Dendritic cell treated with granulocyte-macrophage colony-stimulating factor and Interleukin-4, amounts not matched to agents 40 ng/mL and 50 ng/mL, for 4 days (primary cell): ENCODE measurements at regions not wholly inside any gene's neighbourhood (a gene's known extent, or its start where the extent isn't known, plus 50 kb on each side); places are given as distances from the start of the nearest gene placed in this dataset.

Experiments used
- H3K27ac Mint-ChIP-seq: one replicate; pipeline ENCODE4 v1.8.0; 2022; ENCODE audit warnings: mild to moderate bottlenecking, mixed read lengths
- H3K27me3 Mint-ChIP-seq: one replicate; pipeline ENCODE4 v1.8.0; 2022; ENCODE audit warnings: mild to moderate bottlenecking, mixed read lengths
- H3K36me3 Mint-ChIP-seq: one replicate; pipeline ENCODE4 v1.8.0; 2022; ENCODE audit warnings: low read depth, mixed read lengths
- H3K4me1 Mint-ChIP-seq: one replicate; pipeline ENCODE4 v1.8.0; 2022; ENCODE audit warnings: low read depth, mixed read lengths
- H3K4me3 Mint-ChIP-seq: one replicate; pipeline ENCODE4 v1.8.0; 2022; ENCODE audit warnings: mild to moderate bottlenecking, moderate library complexity, mixed read lengths
- H3K9me3 Mint-ChIP-seq: one replicate; pipeline ENCODE4 v1.8.0; 2022; ENCODE audit warnings: mixed read lengths
- intact Hi-C: fragments of 100-400 bp; cut with micrococcal nuclease; formaldehyde crosslinking; loops from one replicate; pipeline ENCODE4 v1.15.0; 2022

GRCh38 chr3:166191411-166191810, 354.2 kb upstream of the BCHE start:
- H3K36me3 Mint-ChIP-seq = no peaks in the 10 kb centered on the region
- no peak overlapping the region for H3K4me3 Mint-ChIP-seq
- no peaks in the 10 kb centered on the region for H3K27me3 Mint-ChIP-seq
- H3K9me3 Mint-ChIP-seq = peaks cover 1% of the 10 kb centered on the region
- H3K27ac Mint-ChIP-seq = no peak overlapping the region
- intact Hi-C loops = no loop called here
- no peaks in the 10 kb centered on the region for H3K4me1 Mint-ChIP-seq

DNA sequence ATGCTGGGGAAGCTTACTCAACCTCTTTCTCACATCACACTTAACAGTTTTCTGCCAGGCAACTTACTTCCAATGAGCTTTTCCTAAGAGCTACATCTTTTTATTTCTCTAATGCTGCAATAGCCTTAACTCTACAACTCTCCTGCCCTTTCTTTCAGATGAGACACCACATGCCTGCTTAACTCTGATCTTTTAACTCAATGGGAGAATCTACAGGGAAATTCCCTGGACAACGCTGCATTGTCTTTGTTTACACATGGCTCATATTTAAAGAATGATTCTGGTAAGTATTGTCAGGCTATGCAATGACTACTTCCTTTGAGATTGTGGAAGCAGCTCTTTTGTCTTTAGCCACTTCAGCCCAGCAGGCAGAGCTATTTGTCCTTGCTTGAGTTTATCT, 353.1 kb upstream of the BCHE start:
- no peaks in the 10 kb centered on the region for H3K4me1 Mint-ChIP-seq

DNA sequence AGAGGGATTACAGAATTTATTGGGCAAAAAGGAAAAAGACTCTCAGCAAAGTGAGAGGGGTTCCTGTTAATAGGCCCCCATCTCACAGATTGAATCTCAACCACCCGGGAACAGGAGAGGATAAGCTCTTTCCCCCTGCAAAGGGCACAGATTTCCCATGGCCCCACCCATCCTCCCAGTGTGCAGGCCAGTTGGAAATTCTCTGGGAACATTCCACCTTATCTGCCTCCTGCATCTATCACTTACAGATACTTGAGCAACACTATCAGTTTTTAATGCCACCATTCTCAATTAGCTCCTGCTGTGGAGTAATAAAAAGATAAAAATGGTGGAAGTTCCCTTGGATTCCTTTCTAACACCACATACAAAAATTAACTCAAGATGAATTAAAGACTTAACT, 350.0 kb upstream of the BCHE start:
- intact Hi-C loops = no loop called here
- H3K27ac Mint-ChIP-seq = no peak overlapping the region

More for the DNA sequence above, 353.1 kb upstream of the BCHE start:
- H3K4me3 Mint-ChIP-seq = no peak overlapping the region
- H3K36me3 Mint-ChIP-seq = no peaks in the 10 kb centered on the region
- no peak overlapping the region for H3K27ac Mint-ChIP-seq
- H3K27me3 Mint-ChIP-seq = no peaks in the 10 kb centered on the region
- H3K9me3 Mint-ChIP-seq = peaks cover 11% of the 10 kb centered on the region
- intact Hi-C loops = no loop called here

DNA sequence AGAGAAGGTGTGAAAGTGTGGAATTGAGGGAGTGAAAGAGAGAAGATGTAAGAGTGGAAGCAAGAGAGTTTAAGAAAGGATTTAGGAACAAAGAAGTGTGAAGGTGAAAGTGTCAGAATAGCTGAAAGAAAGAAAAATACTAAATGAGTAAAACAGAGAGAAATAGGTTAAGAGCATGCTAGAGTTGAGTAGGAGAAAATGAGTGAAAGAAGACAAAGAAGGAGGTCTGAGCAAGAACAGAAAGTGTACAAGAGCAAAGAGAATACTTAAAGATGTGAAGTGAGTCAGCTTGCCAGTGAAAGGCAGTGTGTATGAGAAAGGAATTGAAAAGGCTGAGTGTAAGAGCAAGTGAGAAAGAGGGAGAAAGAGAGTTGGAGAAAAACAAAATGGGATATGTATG, 348.8 kb upstream of the BCHE start:
- Mint-ChIP-seq H3K27ac (no peak overlapping the region), H3K9me3 (peaks cover 11% of the 10 kb centered on the region), H3K27me3 (no peaks in the 10 kb centered on the region), H3K4me1 (no peaks in the 10 kb centered on the region), H3K36me3 (no peaks in the 10 kb centered on the region), H3K4me3 (no peak overlapping the region)
- intact Hi-C loops = no loop called here

More for the DNA sequence above, 350.0 kb upstream of the BCHE start:
- no peak overlapping the region for H3K4me3 Mint-ChIP-seq
- peaks cover 11% of the 10 kb centered on the region for H3K9me3 Mint-ChIP-seq
- H3K4me1 Mint-ChIP-seq = no peaks in the 10 kb centered on the region
- H3K36me3 Mint-ChIP-seq = no peaks in the 10 kb centered on the region
- no peaks in the 10 kb centered on the region for H3K27me3 Mint-ChIP-seq

DNA sequence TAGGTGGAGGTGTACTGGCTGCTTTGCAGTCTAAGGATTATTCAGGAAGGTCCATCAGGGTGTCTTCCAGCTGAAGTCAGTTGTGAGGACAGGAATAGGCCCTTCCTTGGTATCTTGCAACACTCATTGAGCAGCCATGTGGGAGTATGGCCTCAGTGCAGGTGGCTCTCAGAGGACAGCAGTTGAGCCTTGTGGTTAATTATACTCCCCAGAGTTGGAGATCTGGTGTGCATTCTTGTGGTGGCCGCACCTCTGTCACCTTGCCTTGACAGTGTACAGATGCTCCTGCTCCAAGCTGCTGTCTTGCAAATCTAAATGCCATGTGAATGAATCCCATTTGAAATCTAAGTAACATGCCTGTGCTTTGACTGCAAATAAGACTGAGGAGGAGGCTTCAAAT, 339.9 kb upstream of the BCHE start:
- Mint-ChIP-seq H3K27ac (no peak overlapping the region), H3K36me3 (no peaks in the 10 kb centered on the region), H3K4me1 (no peaks in the 10 kb centered on the region), H3K27me3 (no peaks in the 10 kb centered on the region), H3K9me3 (peaks cover 21% of the 10 kb centered on the region), H3K4me3 (no peak overlapping the region)
- intact Hi-C loops = no loop called here

- Mint-ChIP-seq H3K36me3 (no peaks in the 10 kb centered on the region), H3K4me3 (no peak overlapping the region), H3K4me1 (no peaks in the 10 kb centered on the region), H3K27ac (no peak overlapping the region), H3K9me3 (peaks cover 16% of the 10 kb centered on the region), H3K27me3 (no peaks in the 10 kb centered on the region)
- intact Hi-C loops = no loop called here
Measured at GRCh38 chr3:166171695-166172094, 334.5 kb upstream of the BCHE start.

DNA sequence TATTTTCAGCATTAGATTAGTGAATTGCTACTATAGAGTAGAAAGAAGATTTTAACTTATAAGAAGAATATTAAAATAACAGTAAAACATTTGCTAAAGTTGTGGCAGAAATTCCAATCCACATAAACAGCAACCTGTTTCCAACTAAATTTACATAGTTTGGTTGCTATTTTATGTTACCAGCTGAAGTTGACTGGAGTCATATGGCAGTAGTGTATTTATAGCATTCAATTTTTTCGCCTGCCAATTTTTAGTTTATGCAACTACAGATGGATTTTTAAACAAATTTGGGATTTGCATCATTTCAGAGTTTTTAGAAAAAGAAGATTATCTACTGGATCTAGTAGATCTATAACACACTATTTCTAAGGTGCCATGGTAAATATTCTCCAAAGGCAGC, 332.5 kb upstream of the BCHE start:
- Mint-ChIP-seq H3K4me1 (no peaks in the 10 kb centered on the region), H3K27me3 (no peaks in the 10 kb centered on the region), H3K27ac (no peak overlapping the region), H3K4me3 (no peak overlapping the region), H3K9me3 (peaks cover 18% of the 10 kb centered on the region), H3K36me3 (no peaks in the 10 kb centered on the region)
- intact Hi-C loops = no loop called here

- intact Hi-C loops = no loop called here
- H3K27ac Mint-ChIP-seq = no peak overlapping the region
- H3K4me3 Mint-ChIP-seq = no peak overlapping the region
- peaks cover 27% of the 10 kb centered on the region for H3K9me3 Mint-ChIP-seq
- no peaks in the 10 kb centered on the region for H3K27me3 Mint-ChIP-seq
- H3K4me1 Mint-ChIP-seq = no peaks in the 10 kb centered on the region
- no peaks in the 10 kb centered on the region for H3K36me3 Mint-ChIP-seq
Measured at GRCh38 chr3:166127969-166128368, 290.7 kb upstream of the BCHE start.

GRCh38 chr3:166125179-166125578, 288.0 kb upstream of the BCHE start:
- Mint-ChIP-seq H3K9me3 (peaks cover 17% of the 10 kb centered on the region), H3K4me3 (no peak overlapping the region), H3K27ac (no peak overlapping the region), H3K36me3 (no peaks in the 10 kb centered on the region), H3K27me3 (no peaks in the 10 kb centered on the region), H3K4me1 (no peaks in the 10 kb centered on the region)
- intact Hi-C loops = no loop called here

- no peak overlapping the region for H3K27ac Mint-ChIP-seq
- H3K9me3 Mint-ChIP-seq = peaks cover 17% of the 10 kb centered on the region
- no peaks in the 10 kb centered on the region for H3K36me3 Mint-ChIP-seq
- intact Hi-C loops = no loop called here
- no peak overlapping the region for H3K4me3 Mint-ChIP-seq
- no peaks in the 10 kb centered on the region for H3K27me3 Mint-ChIP-seq
- no peaks in the 10 kb centered on the region for H3K4me1 Mint-ChIP-seq
Measured at GRCh38 chr3:166123576-166123975, 286.4 kb upstream of the BCHE start.

DNA sequence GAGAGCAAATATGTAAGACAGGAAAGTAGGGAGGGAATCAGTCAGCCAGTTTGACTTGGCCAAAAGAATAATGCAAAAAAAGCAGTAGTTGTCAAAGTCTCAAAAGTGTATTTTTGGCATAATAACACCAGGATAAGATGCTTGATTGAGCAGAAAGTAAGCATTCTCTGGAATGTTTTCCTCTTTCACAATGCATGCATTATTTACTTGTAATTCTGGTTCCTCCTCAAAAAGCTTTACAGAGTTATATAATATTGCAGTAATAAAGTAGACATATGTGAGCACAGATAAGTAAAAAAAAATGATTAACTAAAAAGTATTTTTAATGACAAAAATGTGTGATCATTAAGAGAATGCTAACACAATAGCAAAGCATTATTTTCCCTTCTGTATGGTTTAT, 285.9 kb upstream of the BCHE start:
- no peak overlapping the region for H3K27ac Mint-ChIP-seq
- H3K9me3 Mint-ChIP-seq = peaks cover 21% of the 10 kb centered on the region
- H3K4me1 Mint-ChIP-seq = no peaks in the 10 kb centered on the region
- intact Hi-C loops = no loop called here
- H3K27me3 Mint-ChIP-seq = no peaks in the 10 kb centered on the region
- H3K36me3 Mint-ChIP-seq = no peaks in the 10 kb centered on the region
- H3K4me3 Mint-ChIP-seq = no peak overlapping the region

- intact Hi-C loops = no loop called here
Measured at GRCh38 chr3:166118049-166118448, 280.8 kb upstream of the BCHE start.

DNA sequence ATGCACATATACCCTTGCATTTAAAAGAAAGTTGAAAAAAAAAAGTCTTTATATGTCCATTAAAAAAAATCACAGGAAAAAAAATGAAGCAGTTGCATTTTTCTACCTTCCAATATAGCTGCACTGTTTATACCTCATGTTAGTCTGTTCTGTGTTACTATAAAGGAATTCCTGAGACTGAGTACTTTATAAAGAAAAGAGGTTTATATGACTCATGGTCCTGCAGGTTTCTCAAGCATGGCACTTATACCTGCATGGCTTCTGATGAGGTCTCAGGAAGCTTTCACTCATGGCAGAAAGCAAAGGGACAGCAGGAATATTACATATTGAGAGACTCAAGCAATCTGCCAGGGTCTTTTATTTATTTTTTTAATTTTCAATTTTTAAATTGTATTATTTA, 277.2 kb upstream of the BCHE start:
- no peaks in the 10 kb centered on the region for H3K4me1 Mint-ChIP-seq
- intact Hi-C loops = no loop called here
- no peaks in the 10 kb centered on the region for H3K27me3 Mint-ChIP-seq

More at GRCh38 chr3:166118049-166118448, 280.8 kb upstream of the BCHE start:
- no peaks in the 10 kb centered on the region for H3K4me1 Mint-ChIP-seq
- H3K9me3 Mint-ChIP-seq = peaks cover 8% of the 10 kb centered on the region
- H3K27ac Mint-ChIP-seq = no peak overlapping the region
- no peaks in the 10 kb centered on the region for H3K27me3 Mint-ChIP-seq
- H3K36me3 Mint-ChIP-seq = no peaks in the 10 kb centered on the region
- no peak overlapping the region for H3K4me3 Mint-ChIP-seq

GRCh38 chr3:166111562-166111961, 274.3 kb upstream of the BCHE start:
- Mint-ChIP-seq H3K4me1 (no peaks in the 10 kb centered on the region), H3K27ac (no peak overlapping the region), H3K9me3 (no peaks in the 10 kb centered on the region), H3K27me3 (no peaks in the 10 kb centered on the region), H3K36me3 (no peaks in the 10 kb centered on the region), H3K4me3 (no peak overlapping the region)
- intact Hi-C loops = no loop called here

More for the DNA sequence above, 277.2 kb upstream of the BCHE start:
- Mint-ChIP-seq H3K27ac (no peak overlapping the region), H3K9me3 (peaks cover 8% of the 10 kb centered on the region), H3K4me3 (no peak overlapping the region), H3K36me3 (no peaks in the 10 kb centered on the region)

DNA sequence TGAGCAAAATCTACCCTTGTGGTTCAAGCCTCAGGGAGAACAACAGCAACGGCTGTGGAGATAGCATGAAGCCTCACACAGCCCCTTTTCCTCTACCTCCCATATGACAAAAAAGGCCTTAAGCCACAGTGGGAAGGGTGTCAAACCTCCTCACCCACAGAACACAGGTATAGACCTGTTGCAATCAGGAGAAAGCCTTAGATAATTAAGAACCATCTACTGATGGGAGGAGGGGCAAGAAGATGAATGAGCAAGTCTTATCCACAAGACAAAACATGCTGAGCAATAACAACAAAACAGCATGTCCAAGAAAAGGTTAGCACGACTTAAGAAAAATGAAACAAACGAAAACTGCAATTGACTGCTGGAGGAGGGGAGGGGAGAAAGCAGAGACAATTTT, 272.9 kb upstream of the BCHE start:
- Mint-ChIP-seq H3K9me3 (no peaks in the 10 kb centered on the region), H3K36me3 (no peaks in the 10 kb centered on the region), H3K4me1 (no peaks in the 10 kb centered on the region), H3K4me3 (no peak overlapping the region), H3K27me3 (no peaks in the 10 kb centered on the region), H3K27ac (no peak overlapping the region)
- intact Hi-C loops = no loop called here
